Astrocyte of the cerebellum (primary cell): ENCODE measurements at regions not wholly inside any gene's neighbourhood (a gene's known extent, or its start where the extent isn't known, plus 50 kb on each side); places are given as distances from the start of the nearest gene placed in this dataset.
A peak's percentile ranks its signal among the peaks of the same experiment; 100 is the strongest.

Experiments
- DNase-seq: peaks from one replicate; pipeline ENCODE4 v3.0.0-alpha.2; 2011; ENCODE audit warnings: low read depth
- H3K4me3 ChIP-seq: 2 replicates; pipeline ENCODE4 v1.5.1; 2011; ENCODE audit warnings: mild to moderate bottlenecking, low read depth, low read length, moderate library complexity
- CTCF ChIP-seq: IDR thresholded peaks from 2 replicates; pipeline ENCODE4 v1.5.1; 2012; ENCODE audit warnings: low read length, low read depth, moderate library complexity, mild to moderate bottlenecking; ENCODE audit errors: missing control alignments
- in situ Hi-C: cut with HindIII; loops from 2 replicates; pipeline ENCODE4 v1.10.0; 2017; ENCODE audit warnings: low sequenced_read_pairs

DNA sequence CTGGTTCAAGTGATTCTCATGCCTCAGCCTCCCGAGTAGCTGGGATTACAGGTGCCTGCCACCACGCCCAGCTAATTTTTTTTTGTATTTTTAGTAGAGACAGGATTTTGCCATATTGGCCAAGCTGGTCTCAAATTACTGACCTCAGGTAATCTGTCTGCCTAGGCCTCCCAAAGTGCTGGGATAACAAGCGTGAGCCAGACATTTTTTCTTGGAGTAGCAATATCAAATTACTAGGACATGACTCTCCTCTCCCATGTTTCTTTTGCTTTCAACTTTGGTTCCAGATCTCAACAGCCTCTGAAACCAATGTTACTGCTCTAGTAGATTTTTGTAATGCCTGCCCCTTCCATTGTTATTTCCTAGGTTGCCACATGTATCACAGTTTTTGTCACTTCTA lies 462.0 kb downstream of the GBE1 start:
- H3K4me3 ChIP-seq = no peak overlapping the region
- no peak for TF ChIP-seq CTCF
- DNase-seq = no peak
- in situ Hi-C loops = no loop called here

DNA sequence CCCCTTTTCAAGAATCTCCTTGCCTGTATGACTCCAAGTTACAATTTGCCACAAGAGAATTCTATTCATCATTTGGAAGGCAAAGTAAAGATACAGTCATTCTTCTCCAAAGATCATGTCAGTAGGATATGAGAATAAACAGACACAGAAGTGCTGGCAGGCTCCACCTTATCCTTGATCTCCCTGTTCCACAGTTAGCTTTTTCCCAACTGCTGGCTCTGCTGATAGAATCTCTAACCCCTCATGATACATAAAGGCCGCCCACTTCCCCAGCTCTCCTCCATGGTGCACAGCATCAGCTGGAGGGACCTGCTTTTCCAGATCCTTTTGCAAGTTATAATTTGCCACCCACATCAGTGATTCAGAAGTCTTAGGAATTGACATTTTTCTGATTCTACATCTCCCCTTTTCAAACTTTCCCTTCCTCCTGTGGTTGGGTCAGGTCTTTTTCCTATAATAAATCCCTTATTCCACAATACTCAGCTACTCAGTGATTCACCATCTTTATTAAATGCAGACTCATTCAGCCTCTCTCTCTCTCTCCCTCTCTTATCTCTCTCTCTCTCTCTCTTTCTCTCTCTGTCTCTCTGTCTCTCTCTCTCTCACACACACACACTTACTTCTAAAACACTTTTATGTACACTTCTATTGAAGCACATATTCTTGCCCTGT lies 465.4 kb downstream of the GBE1 start:
- TF ChIP-seq CTCF = no peak
- no peak overlapping the region for H3K4me3 ChIP-seq
- in situ Hi-C loops = no loop called here
- no peak for DNase-seq

DNA sequence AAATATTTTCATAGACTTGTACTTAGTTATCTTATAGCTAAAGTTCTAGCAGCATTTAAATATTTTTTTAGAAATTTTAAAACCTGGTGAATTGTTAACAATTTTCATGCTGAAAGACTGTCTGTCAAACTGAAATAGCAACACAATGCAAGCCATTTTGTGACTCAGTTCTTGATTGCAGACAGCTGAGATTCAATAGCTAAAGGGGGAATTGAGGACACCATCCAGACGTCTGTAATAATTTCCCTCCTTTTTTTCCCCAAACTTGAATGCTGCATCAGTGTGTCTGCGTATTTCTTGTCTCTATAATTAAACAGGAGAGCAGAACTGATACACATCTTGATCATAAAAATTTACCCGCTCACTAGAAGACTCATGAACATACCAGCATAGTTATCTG lies 468.3 kb downstream of the GBE1 start:
- no peak for TF ChIP-seq CTCF
- no peak overlapping the region for H3K4me3 ChIP-seq
- no peak for DNase-seq
- in situ Hi-C loops = no loop called here

DNA sequence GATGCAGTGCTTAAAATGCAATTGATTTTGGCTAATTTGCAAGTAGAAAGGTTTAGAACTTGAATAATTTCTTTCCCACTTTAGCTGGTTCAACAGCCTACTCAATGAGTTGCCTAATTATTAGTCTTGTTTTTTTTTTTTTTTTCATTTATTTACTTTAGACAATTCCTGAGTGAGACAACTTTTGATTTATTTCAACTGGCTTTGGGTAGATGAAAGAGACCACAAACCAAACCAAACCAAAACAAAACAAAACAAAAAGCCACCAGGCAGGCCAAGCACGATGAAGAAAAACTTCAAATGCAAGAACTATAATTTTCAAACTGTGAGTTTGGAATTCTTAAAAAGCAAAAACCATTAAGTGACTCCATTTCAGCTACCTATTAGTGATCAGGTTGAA lies 469.9 kb downstream of the GBE1 start:
- DNase-seq = peak; percentile 22
- no peak for TF ChIP-seq CTCF
- in situ Hi-C loops = no loop called here
- H3K4me3 ChIP-seq = no peak overlapping the region

- H3K4me3 ChIP-seq = no peak overlapping the region
- DNase-seq = peak; percentile 9
- in situ Hi-C loops = no loop called here
- no peak for TF ChIP-seq CTCF
These were observed 471.8 kb downstream of the GBE1 start for GRCh38 chr3:81289676-81290075.

DNA sequence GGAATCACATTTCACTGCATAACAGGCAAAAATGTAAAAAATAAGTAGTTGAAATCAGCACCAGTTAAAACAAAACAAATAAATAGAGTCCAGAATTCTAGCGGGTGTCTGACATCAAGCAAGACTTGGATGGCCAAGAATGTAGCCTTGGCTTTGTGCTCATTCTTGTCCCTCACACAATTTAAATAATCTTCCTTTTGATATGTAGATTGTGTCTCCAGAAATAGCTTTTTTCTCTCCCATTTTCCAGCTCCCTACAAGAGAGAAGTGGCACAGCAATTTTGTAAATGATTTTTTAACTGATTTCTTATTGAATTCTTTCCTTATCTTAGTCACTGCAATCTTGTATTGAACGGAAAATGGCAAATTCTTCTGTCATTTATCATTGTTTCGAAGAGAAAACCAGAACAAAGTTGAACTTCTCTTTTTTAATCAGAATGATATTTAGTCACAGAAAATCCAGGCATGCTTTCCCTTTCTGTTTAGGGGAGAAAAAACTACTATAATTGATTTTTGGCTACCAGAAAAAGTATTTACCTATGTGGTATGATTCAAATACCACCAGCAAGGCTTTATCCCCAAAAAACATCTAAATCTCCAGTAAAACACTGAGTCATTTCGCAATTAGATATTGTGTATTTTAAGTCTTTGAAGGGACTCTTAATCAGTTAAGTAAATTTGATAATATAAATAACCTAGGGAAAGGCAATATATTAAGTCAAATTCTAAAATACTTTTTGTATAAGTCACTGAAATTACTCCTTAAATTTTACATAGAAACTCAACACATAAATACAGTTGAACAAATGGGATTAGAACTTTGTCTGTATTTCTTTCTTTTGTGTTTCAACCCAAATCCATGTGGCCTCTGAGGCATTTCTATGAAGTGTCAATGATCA lies 481.7 kb downstream of the GBE1 start:
- in situ Hi-C loops = no loop called here
- TF ChIP-seq CTCF = no peak
- DNase-seq = no peak
- H3K4me3 ChIP-seq = no peak overlapping the region
